ENCODE measurements at regions not wholly inside any gene's neighbourhood (a gene's known extent, or its start where the extent isn't known, plus 50 kb on each side); places are given as distances from the start of the nearest gene placed in this dataset.
"Not testable (repeated sequence)": the region's sequence is repeated elsewhere in the genome, so short reads cannot be mapped to it uniquely, and the experiment has no call there.

- no peak for DNase-seq (ENCODE audit: low read depth, low spot score)
Observed at GRCh38 chr18:40292985-40293710, 1661.9 kb upstream of the PIK3C3 start.

DNA sequence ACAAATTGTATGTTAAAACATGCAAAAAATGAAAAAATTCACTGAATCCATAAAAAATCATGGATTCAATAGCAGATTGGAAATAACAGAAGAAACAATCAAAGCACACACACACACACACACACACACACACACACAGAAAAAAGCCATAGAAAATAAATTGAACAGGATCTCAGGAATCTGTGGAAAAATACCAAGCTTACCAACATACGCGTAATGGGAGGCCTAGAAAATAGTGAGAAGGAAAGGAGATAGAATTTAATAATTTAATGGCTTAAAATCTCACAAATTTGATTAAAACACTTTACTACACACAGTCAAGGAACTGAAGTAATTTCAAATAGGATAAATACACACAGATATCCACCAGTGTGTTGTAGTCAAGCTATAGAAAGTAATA, 1671.5 kb upstream of the PIK3C3 start:
- no peak for DNase-seq (ENCODE audit: low read depth, low spot score)

GRCh38 chr18:40281356-40281755, 1673.7 kb upstream of the PIK3C3 start:
- DNase-seq (ENCODE audit: low read depth, low spot score): not testable (repeated sequence)

DNA sequence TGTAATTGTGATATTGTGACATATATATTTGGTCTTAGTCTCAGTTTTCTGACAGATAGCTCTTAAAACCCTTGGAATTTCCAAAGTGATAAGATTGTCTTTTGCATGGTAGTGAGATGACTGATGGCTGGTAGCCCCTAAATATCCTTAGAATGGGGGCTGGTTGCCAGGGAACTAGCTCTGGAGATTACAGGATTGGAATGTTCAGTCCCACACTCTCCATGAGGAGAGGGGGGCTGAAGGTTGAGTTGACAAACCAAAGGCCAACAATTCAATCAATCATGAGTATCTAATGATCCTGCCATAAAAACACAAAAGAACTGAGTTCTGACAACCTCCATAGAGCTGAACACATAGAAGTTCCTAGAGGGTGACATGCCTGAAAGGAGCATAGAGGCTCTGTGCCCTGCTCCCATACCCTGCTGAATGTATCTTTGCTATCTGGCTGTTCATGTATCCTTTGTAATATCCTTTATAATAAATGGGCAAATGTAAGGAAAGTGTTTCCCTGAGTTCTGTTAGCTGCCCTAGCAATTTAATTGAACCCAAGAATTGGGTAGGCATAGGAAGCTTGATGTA, 1680.3 kb upstream of the PIK3C3 start:
- DNase-seq (ENCODE audit: low read depth, low spot score): no peak

- no peak for DNase-seq (ENCODE audit: low read depth, low spot score)
Observed at GRCh38 chr18:40272630-40273231, 1682.3 kb upstream of the PIK3C3 start.

DNA sequence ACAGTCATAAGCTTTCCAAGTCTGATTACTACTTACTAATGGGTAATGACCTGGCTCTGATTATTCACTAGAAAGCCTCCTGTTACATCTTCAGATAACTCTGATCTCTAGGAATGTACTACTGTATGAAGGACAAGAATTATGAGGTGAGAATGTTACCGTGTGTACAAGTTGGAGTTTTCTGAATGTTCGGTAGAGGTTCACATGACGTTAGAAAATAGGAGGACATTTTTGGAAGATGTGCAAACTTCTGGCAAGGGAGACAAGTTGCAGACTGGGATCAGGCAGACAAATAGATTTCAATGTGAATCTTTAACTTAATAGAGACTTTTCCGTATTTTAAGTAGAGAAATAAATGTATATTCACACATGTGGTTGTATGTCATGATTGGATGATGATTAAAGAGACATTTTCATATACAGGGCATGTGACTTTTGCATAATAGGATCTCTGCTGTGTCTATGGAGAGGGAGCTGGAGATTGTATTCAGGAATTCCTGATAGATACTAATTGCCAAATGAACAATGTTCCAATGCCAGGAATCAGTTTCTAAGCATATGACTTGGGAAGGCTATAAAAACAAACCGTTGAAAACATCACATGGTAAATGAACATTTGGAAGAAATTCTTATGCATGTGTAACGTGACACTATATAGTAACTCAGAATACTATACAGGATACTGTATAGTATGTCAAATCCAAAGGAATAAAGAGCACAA, 1695.8 kb upstream of the PIK3C3 start:
- no peak for DNase-seq (ENCODE audit: low read depth, low spot score)

GRCh38 chr18:40258311-40258710, 1696.7 kb upstream of the PIK3C3 start:
- no peak for DNase-seq (ENCODE audit: low read depth, low spot score)

DNA sequence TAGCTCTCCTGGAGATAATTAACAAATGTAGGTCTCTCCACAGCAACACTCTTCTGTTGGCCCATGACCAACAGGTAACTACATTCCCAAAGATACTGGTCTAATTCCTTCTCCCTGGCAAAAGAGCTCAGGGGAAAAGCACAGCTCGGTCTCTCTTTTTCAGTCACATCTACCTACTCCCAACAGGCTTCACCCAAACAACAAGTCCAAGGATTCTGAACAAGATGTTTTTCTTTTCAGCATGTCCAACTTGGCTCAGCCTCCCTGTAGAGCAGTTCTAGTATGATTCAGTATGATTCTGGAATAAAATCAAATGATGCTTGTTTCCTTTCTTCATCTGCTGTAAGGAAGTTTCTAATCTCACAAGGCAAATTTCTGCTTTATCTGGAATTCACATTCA, 1704.8 kb upstream of the PIK3C3 start:
- no peak for DNase-seq (ENCODE audit: low read depth, low spot score)

DNA sequence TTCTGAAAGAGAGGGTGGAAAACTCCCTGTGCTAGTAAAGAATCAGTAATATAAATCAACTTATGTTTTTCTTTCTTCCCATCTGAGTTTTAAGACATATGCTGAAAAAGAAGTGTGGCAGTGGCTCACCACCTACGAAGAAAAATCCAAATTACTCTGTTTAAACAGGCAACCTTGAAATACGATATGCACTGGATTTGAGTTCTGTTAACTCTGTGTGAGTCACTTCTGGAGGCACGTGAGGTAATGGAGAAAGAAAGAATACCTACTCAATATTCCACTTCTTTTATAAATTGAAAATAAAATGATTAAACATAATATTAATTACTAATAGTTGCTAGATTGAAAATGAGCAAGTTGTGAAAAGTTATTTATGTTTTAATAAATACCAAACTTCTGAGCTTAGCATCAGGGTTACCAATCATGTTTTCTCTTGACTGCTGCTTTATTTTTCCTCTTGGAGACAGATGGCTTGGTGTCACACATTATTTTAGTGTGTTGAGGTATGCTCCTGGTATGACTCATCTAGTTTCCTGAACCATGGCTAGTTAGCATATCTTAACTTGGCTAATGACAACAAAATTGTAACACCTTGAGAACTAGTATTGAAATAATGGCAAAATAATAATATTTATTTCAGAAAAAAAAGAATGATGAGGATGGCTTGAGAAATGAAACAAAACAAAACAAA, 1705.5 kb upstream of the PIK3C3 start:
- no peak for DNase-seq (ENCODE audit: low read depth, low spot score)

GRCh38 chr18:40245612-40246011, 1709.4 kb upstream of the PIK3C3 start:
- not testable (repeated sequence) for DNase-seq (ENCODE audit: low read depth, low spot score)

DNA sequence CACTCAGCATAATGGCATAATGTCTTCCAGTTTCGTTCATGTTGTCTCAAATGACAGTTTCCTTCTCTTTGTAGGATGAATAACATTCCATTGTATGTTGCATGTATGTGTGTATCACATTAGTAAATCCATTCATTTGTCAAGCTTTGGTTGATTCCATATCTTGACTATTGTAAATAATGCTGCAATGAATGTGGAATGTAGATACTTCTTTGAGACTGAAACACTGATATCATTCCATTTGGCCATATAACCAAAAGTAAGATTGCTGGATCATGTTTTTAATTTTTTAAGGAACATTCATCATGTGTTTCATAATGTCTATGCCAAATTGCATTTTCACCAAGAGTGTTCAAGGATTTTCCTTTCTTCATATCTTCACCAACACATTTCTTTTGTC, 1711.4 kb upstream of the PIK3C3 start:
- no peak for DNase-seq (ENCODE audit: low read depth, low spot score)

GRCh38 chr18:40235836-40236235, 1719.2 kb upstream of the PIK3C3 start:
- no peak for DNase-seq (ENCODE audit: low read depth, low spot score)

- DNase-seq (ENCODE audit: low read depth, low spot score): no peak
Observed at GRCh38 chr18:40235323-40235722, 1719.7 kb upstream of the PIK3C3 start.

GRCh38 chr18:40233931-40234616, 1721.0 kb upstream of the PIK3C3 start:
- DNase-seq (ENCODE audit: low read depth, low spot score): no peak

DNA sequence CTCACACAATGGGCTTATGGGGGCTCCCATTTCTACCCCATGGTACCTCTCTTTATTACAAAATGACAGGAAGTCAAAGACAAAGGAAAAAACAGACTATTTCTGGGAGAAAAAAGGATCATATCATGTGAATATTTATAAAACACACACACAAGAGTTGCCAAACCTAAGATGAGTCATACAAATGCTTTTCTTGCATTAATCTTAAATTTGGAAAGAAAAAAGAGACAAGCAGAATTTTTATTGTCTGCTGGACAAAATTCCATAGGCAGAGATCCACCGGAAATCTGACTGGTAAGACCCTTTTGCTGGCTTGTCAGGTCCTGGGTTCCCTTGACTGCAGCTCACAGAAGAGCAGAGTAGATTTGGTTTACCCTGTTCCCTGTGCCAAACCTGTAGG, 1732.3 kb upstream of the PIK3C3 start:
- no peak for DNase-seq (ENCODE audit: low read depth, low spot score)

DNA sequence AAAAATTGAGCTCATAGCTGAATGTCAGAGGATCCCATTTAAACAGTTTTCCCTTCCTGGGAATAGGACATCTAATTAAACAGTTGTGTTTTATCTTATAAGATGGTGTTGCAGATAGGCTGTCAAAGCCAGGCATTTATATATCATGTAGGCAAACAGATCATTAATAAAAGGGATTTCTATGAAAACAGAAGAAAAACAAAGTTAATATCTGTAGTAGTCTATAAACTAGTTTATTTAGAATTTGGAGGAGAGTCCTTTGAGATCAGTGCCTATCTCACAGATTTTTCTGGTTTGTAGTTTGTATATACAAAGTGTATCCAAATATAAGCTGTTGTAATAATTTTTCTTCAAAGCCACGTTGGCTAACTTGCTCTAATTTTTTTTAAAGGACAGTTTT, 1738.2 kb upstream of the PIK3C3 start:
- no peak for DNase-seq (ENCODE audit: low read depth, low spot score)

DNA sequence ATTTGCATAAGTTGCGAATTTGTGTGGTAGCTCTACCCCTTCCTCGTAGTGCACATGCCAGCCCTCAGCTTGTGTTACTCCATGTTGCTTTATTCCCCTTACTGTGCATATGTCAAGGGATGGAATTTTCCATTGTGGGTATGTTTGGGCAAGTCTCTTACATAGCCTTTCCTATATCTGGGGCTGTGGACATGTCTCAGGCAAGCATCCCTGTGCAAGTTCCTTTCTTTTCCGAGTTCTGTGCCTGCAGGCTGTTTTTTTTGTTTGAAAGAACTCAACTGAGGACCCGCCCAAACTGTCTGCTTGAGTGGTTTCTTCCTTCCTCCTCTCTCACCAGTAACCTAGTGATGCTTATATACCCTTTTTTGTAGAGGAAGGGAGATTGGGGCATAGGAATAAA, 1739.1 kb upstream of the PIK3C3 start:
- DNase-seq (ENCODE audit: low read depth, low spot score): no peak

DNA sequence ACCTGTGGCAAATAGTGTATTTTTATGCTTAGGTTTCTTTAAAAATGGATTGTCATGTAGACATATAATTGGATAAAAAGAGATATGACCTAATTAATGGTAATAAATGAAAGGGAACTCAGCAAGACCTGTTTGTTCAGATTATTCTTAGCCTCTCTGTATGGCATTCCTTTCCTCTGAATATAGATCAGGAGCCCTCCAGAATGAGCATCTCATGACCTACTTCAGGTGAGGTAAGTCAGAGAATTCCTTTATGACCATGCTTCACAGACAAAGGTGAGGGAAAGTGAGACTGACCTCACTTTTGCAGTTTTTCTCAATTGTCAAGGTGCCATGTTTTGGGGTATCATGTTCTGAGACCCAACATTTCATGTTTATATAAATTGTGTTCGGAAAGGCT, 1744.3 kb upstream of the PIK3C3 start:
- DNase-seq (ENCODE audit: low read depth, low spot score): no peak

DNA sequence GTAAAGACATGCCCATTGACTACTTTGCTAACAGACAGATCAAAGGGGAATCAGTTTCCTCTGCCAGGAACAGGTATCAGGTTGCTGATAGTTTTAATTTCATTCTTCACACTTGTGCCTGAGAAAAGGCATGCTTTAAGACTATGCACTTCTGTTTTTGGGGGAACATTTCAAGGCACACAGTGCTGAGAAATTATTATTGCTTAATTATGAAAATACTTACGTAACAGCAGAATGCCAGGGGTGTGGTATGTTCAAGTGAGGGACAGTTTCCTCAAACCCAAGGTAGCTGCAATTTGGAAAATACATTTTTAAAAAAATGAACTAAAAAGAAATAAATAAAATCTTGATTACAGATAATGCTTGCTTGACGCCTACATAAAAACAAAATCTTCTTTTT, 1746.1 kb upstream of the PIK3C3 start:
- DNase-seq (ENCODE audit: low read depth, low spot score): no peak

GRCh38 chr18:40197711-40198110, 1757.3 kb upstream of the PIK3C3 start:
- no peak for DNase-seq (ENCODE audit: low read depth, low spot score)

DNA sequence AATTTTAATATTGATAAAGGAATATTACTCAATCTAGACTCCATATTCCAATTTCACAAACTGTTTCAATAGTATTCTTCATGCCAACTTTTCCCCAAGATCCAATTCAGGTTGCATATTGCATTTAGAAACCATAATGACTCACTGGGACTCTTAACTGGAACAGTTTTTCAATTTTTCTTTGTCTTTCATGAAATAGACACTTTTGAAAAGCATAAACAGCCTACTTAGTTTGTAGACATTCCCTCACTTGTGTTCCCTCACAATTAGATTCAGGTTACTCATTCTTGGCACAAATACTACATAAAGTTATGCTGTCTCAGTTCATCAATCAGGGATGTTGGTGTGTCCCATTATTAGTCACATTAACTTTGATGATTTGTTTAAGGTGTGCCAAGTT, 1768.4 kb upstream of the PIK3C3 start:
- DNase-seq (ENCODE audit: low read depth, low spot score): no peak

All from iPS DF 19.7 (cell line).